Neural cell (in vitro differentiated cells): ENCODE measurements at regions not wholly inside any gene's neighbourhood (a gene's known extent, or its start where the extent isn't known, plus 50 kb on each side); places are given as distances from the start of the nearest gene placed in this dataset.

Experiments
- H2AFZ ChIP-seq: fragments of 200-600, 300-800 bp; sonication (generic), shearing (Covaris generic); 2 replicates; pipeline ENCODE4 v1.6.0; 2014; ENCODE audit warnings: low read depth, mild to moderate bottlenecking, antibody characterized with exemption, low read length, moderate library complexity
- H3F3A ChIP-seq: fragments of 200-600 bp; shearing (Covaris generic); 2 replicates; pipeline ENCODE4 v1.6.1; 2016; ENCODE audit warnings: mild to moderate bottlenecking, moderate library complexity, mixed read lengths, antibody characterized with exemption, low read length; ENCODE audit not compliant: insufficient read depth, poor library complexity, severe bottlenecking
- H3K27ac ChIP-seq: fragments of 200-600, 300-800 bp; sonication (generic), shearing (Covaris generic); 2 replicates; pipeline ENCODE4 v1.5.1; 2014; ENCODE audit warnings: mild to moderate bottlenecking, low read length, moderate library complexity
- H3K27me3 ChIP-seq: fragments of 300-800, 200-600 bp; sonication (generic), shearing (Covaris generic); 2 replicates; pipeline ENCODE4 v1.6.0; 2014; ENCODE audit warnings: mild to moderate bottlenecking, low read depth, low read length, moderate library complexity; ENCODE audit not compliant: insufficient read depth
- H3K36me3 ChIP-seq: fragments of 300-800, 200-600 bp; sonication (generic), shearing (Covaris generic); 2 replicates; pipeline ENCODE4 v1.5.1; 2014; ENCODE audit warnings: mild to moderate bottlenecking, antibody characterized with exemption, low read length, moderate library complexity; ENCODE audit not compliant: insufficient read depth
- H3K4me2 ChIP-seq: fragments of 300-800, 200-600 bp; sonication (generic), shearing (Covaris generic); 2 replicates; pipeline ENCODE4 v1.6.0; 2014; ENCODE audit warnings: mild to moderate bottlenecking, low read length
- H3K4me3 ChIP-seq: fragments of 300-800, 200-600 bp; sonication (generic), shearing (Covaris generic); 2 replicates; pipeline ENCODE4 v1.5.1; 2014; ENCODE audit warnings: mild to moderate bottlenecking, low read length, moderate library complexity
- H3K79me2 ChIP-seq: fragments of 200-600 bp; shearing (Covaris generic); replicated peaks from 2 replicates; pipeline ENCODE4 v1.6.0; 2014; ENCODE audit warnings: mild to moderate bottlenecking, low read length, moderate library complexity; ENCODE audit not compliant: insufficient read depth
- H3K9ac ChIP-seq: fragments of 300-800, 200-600 bp; sonication (generic), shearing (Covaris generic); 2 replicates; pipeline ENCODE4 v1.6.1; 2016; ENCODE audit warnings: mild to moderate bottlenecking, low read length, mixed read lengths
- H3K9me2 ChIP-seq: fragments of 200-600 bp; shearing (Covaris generic); 2 replicates; pipeline ENCODE4 v1.6.1; 2016; ENCODE audit warnings: mild to moderate bottlenecking, low read length, mixed read lengths; ENCODE audit not compliant: insufficient read depth
- H3K9me3 ChIP-seq: fragments of 200-600, 300-800 bp; sonication (generic), shearing (Covaris generic); 2 replicates; pipeline ENCODE4 v1.6.1; 2016; ENCODE audit warnings: mild to moderate bottlenecking, mixed run types, low read length, moderate library complexity, mixed read lengths
- H4K20me1 ChIP-seq: fragments of 200-600 bp; shearing (Covaris generic); 2 replicates; pipeline ENCODE4 v1.6.1; 2016; ENCODE audit warnings: mild to moderate bottlenecking, mixed run types; ENCODE audit not compliant: insufficient read depth
- EP300 ChIP-seq: fragments of 450-650 bp; conservative IDR thresholded peaks from 2 replicates; pipeline ENCODE4 v1.6.1; 2014; ENCODE audit warnings: antibody characterized with exemption, mild to moderate bottlenecking, moderate library complexity; ENCODE audit not compliant: poor library complexity, severe bottlenecking
- MXI1 ChIP-seq: fragments of 450-650 bp; conservative IDR thresholded peaks from 2 replicates; pipeline ENCODE4 v1.6.1; 2014; ENCODE audit warnings: antibody characterized with exemption, mild to moderate bottlenecking; ENCODE audit not compliant: poor library complexity, severe bottlenecking
- POLR2AphosphoS5 ChIP-seq: IDR thresholded peaks from 2 replicates; pipeline ENCODE4 v1.6.1; 2012
- RAD21 ChIP-seq: fragments of 450-650 bp; conservative IDR thresholded peaks from 2 replicates; pipeline ENCODE4 v1.6.1; 2014; ENCODE audit warnings: antibody characterized with exemption, mild to moderate bottlenecking, moderate library complexity
- REST ChIP-seq: IDR thresholded peaks from 2 replicates; pipeline ENCODE4 v1.6.1; 2012; ENCODE audit warnings: borderline replicate concordance
- SMC3 ChIP-seq: fragments of 450-650 bp; conservative IDR thresholded peaks from 2 replicates; pipeline ENCODE4 v1.6.1; 2014; ENCODE audit warnings: antibody characterized with exemption, mild to moderate bottlenecking, moderate library complexity; ENCODE audit not compliant: poor library complexity
- TAF1 ChIP-seq: IDR thresholded peaks from 2 replicates; pipeline ENCODE4 v1.6.1; 2012; ENCODE audit warnings: low read depth
- TF ChIP-seq, protein P1 (sequence below): fragments of 450-650 bp; IDR thresholded peaks from 2 replicates; pipeline ENCODE4 v1.5.1; 2014; ENCODE audit warnings: antibody characterized with exemption, mild to moderate bottlenecking, moderate library complexity; ENCODE audit not compliant: poor library complexity, severe bottlenecking

GRCh38 chr2:120678926-120679325 lies 56.7 kb upstream of the GLI2 start:
- Histone ChIP-seq H3K27ac (no peak overlapping the region), H3K79me2 (no peaks in the 10 kb centered on the region), H3F3A (no peaks in the 10 kb centered on the region), H2AFZ (no peak overlapping the region), H3K27me3 (peaks cover 8% of the 10 kb centered on the region), H3K36me3 (no peaks in the 10 kb centered on the region), H3K4me2 (no peak overlapping the region), H3K9me2 (no peaks in the 10 kb centered on the region), H3K4me3 (no peak overlapping the region), H3K9me3 (no peaks in the 10 kb centered on the region), H3K9ac (no peak overlapping the region), H4K20me1 (no peaks in the 10 kb centered on the region)
- TF ChIP-seq EP300 = no peak
- no peak for TF ChIP-seq POLR2AphosphoS5
- TF ChIP-seq, protein P1, sequence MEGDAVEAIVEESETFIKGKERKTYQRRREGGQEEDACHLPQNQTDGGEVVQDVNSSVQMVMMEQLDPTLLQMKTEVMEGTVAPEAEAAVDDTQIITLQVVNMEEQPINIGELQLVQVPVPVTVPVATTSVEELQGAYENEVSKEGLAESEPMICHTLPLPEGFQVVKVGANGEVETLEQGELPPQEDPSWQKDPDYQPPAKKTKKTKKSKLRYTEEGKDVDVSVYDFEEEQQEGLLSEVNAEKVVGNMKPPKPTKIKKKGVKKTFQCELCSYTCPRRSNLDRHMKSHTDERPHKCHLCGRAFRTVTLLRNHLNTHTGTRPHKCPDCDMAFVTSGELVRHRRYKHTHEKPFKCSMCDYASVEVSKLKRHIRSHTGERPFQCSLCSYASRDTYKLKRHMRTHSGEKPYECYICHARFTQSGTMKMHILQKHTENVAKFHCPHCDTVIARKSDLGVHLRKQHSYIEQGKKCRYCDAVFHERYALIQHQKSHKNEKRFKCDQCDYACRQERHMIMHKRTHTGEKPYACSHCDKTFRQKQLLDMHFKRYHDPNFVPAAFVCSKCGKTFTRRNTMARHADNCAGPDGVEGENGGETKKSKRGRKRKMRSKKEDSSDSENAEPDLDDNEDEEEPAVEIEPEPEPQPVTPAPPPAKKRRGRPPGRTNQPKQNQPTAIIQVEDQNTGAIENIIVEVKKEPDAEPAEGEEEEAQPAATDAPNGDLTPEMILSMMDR = no peak
- no peak for TF ChIP-seq MXI1
- no peak for TF ChIP-seq TAF1
- no peak for TF ChIP-seq RAD21

DNA sequence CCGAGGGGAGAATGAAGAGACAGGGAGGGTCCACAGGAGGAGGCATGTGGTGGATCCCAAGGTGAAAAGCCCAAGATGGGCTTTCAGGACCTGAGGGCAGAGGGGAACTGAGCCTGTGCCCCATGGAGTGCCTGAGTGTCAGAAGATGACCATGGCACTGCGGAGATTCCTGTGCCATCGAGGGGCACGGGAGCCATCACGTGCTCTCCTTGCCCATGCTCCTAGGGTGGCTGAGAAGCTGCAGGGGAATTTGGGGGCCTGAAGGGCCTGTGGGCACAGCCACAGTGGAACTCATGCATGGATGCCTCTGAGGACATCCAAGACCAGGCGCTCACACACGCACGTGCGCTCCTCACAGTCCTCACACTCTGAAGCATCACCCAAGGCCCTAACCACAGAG lies 56.1 kb upstream of the GLI2 start:
- H3K27me3 ChIP-seq = peaks cover 8% of the 10 kb centered on the region
- no peak overlapping the region for H3K4me3 ChIP-seq
- H4K20me1 ChIP-seq = no peaks in the 10 kb centered on the region
- H3K9ac ChIP-seq = no peak overlapping the region
- H2AFZ ChIP-seq = no peak overlapping the region
- H3K36me3 ChIP-seq = no peaks in the 10 kb centered on the region
- no peaks in the 10 kb centered on the region for H3K9me3 ChIP-seq
- TF ChIP-seq RAD21 (no peak), SMC3 (no peak), REST (no peak), EP300 (no peak)
- TF ChIP-seq, protein P1 = no peak
- H3K79me2 ChIP-seq = no peaks in the 10 kb centered on the region
- H3K9me2 ChIP-seq = no peaks in the 10 kb centered on the region
- H3K4me2 ChIP-seq = no peak overlapping the region
- no peak overlapping the region for H3K27ac ChIP-seq
- no peaks in the 10 kb centered on the region for H3F3A ChIP-seq
